SK-N-SH (cell line): ENCODE measurements at regions not wholly inside any gene's neighbourhood (a gene's known extent, or its start where the extent isn't known, plus 50 kb on each side); places are given as distances from the start of the nearest gene placed in this dataset.

Experiments
- CTCF ChIA-PET: fragments of 300-600, 350-600 bp; formaldehyde crosslinking; extraction: SDS; loops from one replicate; lab custom pipeline; 2021; lab: Yijun Ruan, JAX
- POLR2A ChIA-PET: fragments of 350-600 bp; sonication (Branson Sonifier 250); formaldehyde crosslinking; extraction: SDS; loops from one replicate; lab custom pipeline; 2020; ENCODE audit warnings: antibody characterized with exemption, inconsistent platforms; lab: Yijun Ruan, JAX
- DNase-seq: peaks from one replicate; pipeline ENCODE4 v3.0.0; 2012
- H2AFZ ChIP-seq: fragments of 200-600 bp; sonication (generic); 2 replicates; pipeline ENCODE4 v1.8.1; 2016; ENCODE audit warnings: antibody characterized with exemption, mild to moderate bottlenecking, low read depth
- H3F3A ChIP-seq: fragments of 200-600 bp; sonication (generic); replicated peaks from 2 replicates; pipeline ENCODE3; 2016; ENCODE audit warnings: antibody characterized with exemption, mild to moderate bottlenecking; ENCODE audit not compliant: insufficient read depth
- H3K27ac ChIP-seq, 2 experiments: fragments of 200-500 bp in 1 of 2; fragments of 200-600 bp in 1 of 2; sonication (Bioruptor generic) in 1 of 2; sonication (generic), shearing (Covaris generic) in 1 of 2; 2 replicates each; pipeline versions ENCODE4 v1.5.1 to v1.6.1; 2014 to 2016; ENCODE audit warnings: low read depth in 2 of 2, inconsistent platforms in 1 of 2, low read length in 1 of 2, mild to moderate bottlenecking in 1 of 2, mixed read lengths in 1 of 2
- H3K27me3 ChIP-seq: fragments of 200-600 bp; sonication (generic), shearing (Covaris generic); 2 replicates; pipeline ENCODE4 v1.6.1; 2016; ENCODE audit warnings: mixed run types; ENCODE audit not compliant: insufficient read depth
- H3K36me3 ChIP-seq, 2 experiments: fragments of 200-500 bp in 1 of 2; fragments of 200-600 bp in 1 of 2; sonication (Bioruptor generic) in 1 of 2; sonication (generic) in 1 of 2; replicated peaks in 1 of 2; 2 replicates each; pipeline versions ENCODE3 to v1.5.1; 2014 to 2016; ENCODE audit warnings: low read length in 1 of 2, mild to moderate bottlenecking in 1 of 2; ENCODE audit not compliant: insufficient read depth in 2 of 2, control insufficient read depth in 1 of 2
- H3K4me1 ChIP-seq, 2 experiments: fragments of 200-500 bp in 1 of 2; fragments of 200-600 bp in 1 of 2; sonication (Bioruptor generic) in 1 of 2; sonication (generic), shearing (Covaris generic) in 1 of 2; 2 replicates each; pipeline versions ENCODE4 v1.5.1 to v1.6.1; 2014 to 2016; ENCODE audit warnings: low read depth in 1 of 2, low read length in 1 of 2, mixed run types in 1 of 2; ENCODE audit not compliant: insufficient read depth in 2 of 2, control insufficient read depth in 1 of 2
- H3K4me2 ChIP-seq: fragments of 200-600 bp; sonication (generic), shearing (Covaris generic); 2 replicates; pipeline ENCODE4 v1.6.1; 2017; ENCODE audit warnings: mixed run types
- H3K4me3 ChIP-seq, 2 experiments: fragments of 200-500 bp in 1 of 2; fragments of 200-600 bp in 1 of 2; sonication (Bioruptor generic) in 1 of 2; sonication (generic), shearing (Covaris generic) in 1 of 2; 2 replicates each; pipeline versions ENCODE4 v1.5.1 to v1.8.1; 2014 to 2016; ENCODE audit warnings: low read depth in 2 of 2, inconsistent platforms in 1 of 2, low read length in 1 of 2, mild to moderate bottlenecking in 1 of 2, mixed read lengths in 1 of 2, moderate library complexity in 1 of 2
- H3K79me2 ChIP-seq: fragments of 200-600 bp; sonication (generic); 2 replicates; pipeline ENCODE4 v1.8.1; 2017; ENCODE audit warnings: mild to moderate bottlenecking; ENCODE audit not compliant: insufficient read depth
- H3K9ac ChIP-seq: fragments of 200-600 bp; sonication (generic); 2 replicates; pipeline ENCODE4 v1.6.1; 2017; ENCODE audit warnings: mixed run types
- H3K9me2 ChIP-seq: fragments of 200-600 bp; sonication (generic); 2 replicates; pipeline ENCODE4 v1.6.1; 2017; ENCODE audit warnings: mixed run types
- H3K9me3 ChIP-seq: fragments of 200-600 bp; sonication (generic); 2 replicates; pipeline ENCODE4 v1.6.1; 2017; ENCODE audit warnings: mixed run types, mild to moderate bottlenecking, moderate library complexity
- H4K20me1 ChIP-seq: fragments of 200-600 bp; sonication (generic); 2 replicates; pipeline ENCODE4 v1.6.1; 2017; ENCODE audit warnings: mild to moderate bottlenecking, mixed run types; ENCODE audit not compliant: insufficient read depth
- CHD2 ChIP-seq: fragments of 150-350 bp; IDR thresholded peaks from 2 replicates; pipeline ENCODE4 v1.6.1; 2018; ENCODE audit warnings: low read length; ENCODE audit not compliant: partially characterized antibody
- ELF1 ChIP-seq: IDR thresholded peaks from 2 replicates; pipeline ENCODE4 v1.4.0; 2012
- EZH2phosphoT487 ChIP-seq: fragments of 200-600 bp; sonication (generic); IDR thresholded peaks from 2 replicates; pipeline ENCODE4 v1.6.1; 2017; ENCODE audit warnings: low read depth, mixed run types, mild to moderate bottlenecking, antibody characterized with exemption, moderate library complexity, borderline replicate concordance
- FOSL2 ChIP-seq: IDR thresholded peaks from 2 replicates; pipeline ENCODE4 v1.4.0; 2012; ENCODE audit warnings: low read depth, mild to moderate bottlenecking, moderate library complexity, borderline replicate concordance
- FOXJ3 ChIP-seq: sonication (generic); formaldehyde crosslinking; IDR thresholded peaks from 2 replicates; pipeline ENCODE4 v1.5.1; 2020; ENCODE audit warnings: mild to moderate bottlenecking, missing genetic modification reagents
- FOXM1 ChIP-seq: IDR thresholded peaks from 2 replicates; pipeline ENCODE4 v1.4.0; 2012; ENCODE audit warnings: low read depth, mild to moderate bottlenecking
- GABPA ChIP-seq: IDR thresholded peaks from 2 replicates; pipeline ENCODE4 v1.4.0; 2012; ENCODE audit warnings: low read depth, mild to moderate bottlenecking
- GATA2 ChIP-seq: sonication (generic); formaldehyde crosslinking; IDR thresholded peaks from 2 replicates; pipeline ENCODE4 v1.5.0; 2020; ENCODE audit warnings: mild to moderate bottlenecking, missing genetic modification reagents
- MXI1 ChIP-seq: IDR thresholded peaks from 2 replicates; pipeline ENCODE4 v1.6.1; 2012; ENCODE audit warnings: mild to moderate bottlenecking, low read depth, low read length, improper control_type of control experiment
- NFIC ChIP-seq: IDR thresholded peaks from 2 replicates; pipeline ENCODE4 v1.4.0; 2012; ENCODE audit warnings: borderline replicate concordance
- NRF1 ChIP-seq: IDR thresholded peaks from 2 replicates; pipeline ENCODE4 v1.6.1; 2012; ENCODE audit warnings: low read depth, mild to moderate bottlenecking, low read length
- RCOR1 ChIP-seq: fragments of 150-350 bp; IDR thresholded peaks from 2 replicates; pipeline ENCODE4 v1.6.1; 2017; ENCODE audit warnings: antibody characterized with exemption, low read length
- SIN3A ChIP-seq: IDR thresholded peaks from 2 replicates; pipeline ENCODE4 v1.6.1; 2012; ENCODE audit warnings: low read depth, mild to moderate bottlenecking, low read length, moderate library complexity, borderline replicate concordance
- TEAD4 ChIP-seq: IDR thresholded peaks from 2 replicates; pipeline ENCODE4 v1.4.0; 2012; ENCODE audit warnings: mild to moderate bottlenecking, borderline replicate concordance; ENCODE audit not compliant: insufficient read depth
- YY1 ChIP-seq: IDR thresholded peaks from 2 replicates; pipeline ENCODE4 v1.4.0; 2012; ENCODE audit warnings: low read depth, mild to moderate bottlenecking
- WGBS: methylation state at CpG from one replicate; pipeline ENCODE4 v1.1.6; 2017; ENCODE audit warnings: low lambda C conversion rate; 5-methylcytosine and 5-hydroxymethylcytosine counted together
- TF ChIP-seq, protein P1 (sequence below): IDR thresholded peaks from 2 replicates; pipeline ENCODE4 v1.4.0; 2012; ENCODE audit warnings: low read depth, borderline replicate concordance
- TF ChIP-seq, protein P2 (sequence below): fragments of 200-600 bp; sonication (generic); IDR thresholded peaks from 2 replicates; pipeline ENCODE4 v1.6.1; 2017; ENCODE audit warnings: antibody characterized with exemption, mild to moderate bottlenecking, moderate library complexity
- TF ChIP-seq, protein P3 (sequence below): IDR thresholded peaks from 2 replicates; pipeline ENCODE4 v1.4.0; 2012; ENCODE audit warnings: low read depth

DNA sequence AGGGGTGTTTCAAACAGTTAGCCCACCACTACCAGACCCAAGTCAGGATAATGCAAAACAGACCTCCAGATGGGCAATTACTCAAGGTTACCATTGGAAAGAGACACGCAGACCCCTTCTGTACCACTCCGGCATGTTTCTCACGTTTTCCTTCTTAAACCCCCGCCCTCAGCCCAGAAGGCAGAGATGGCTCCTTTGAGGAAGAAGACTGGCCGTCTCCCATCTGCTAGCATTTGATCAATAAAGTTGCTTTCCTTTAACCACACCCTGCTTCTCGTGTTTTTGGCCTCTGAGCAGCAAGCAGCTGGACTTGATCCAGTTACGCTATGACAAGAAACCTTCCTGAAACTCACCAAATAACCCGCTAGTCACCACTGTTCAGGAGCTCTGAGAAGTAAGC lies 1012.4 kb upstream of the GYPC start:
- CTCF ChIA-PET = interaction anchor here (1.3 kb wide), 1 partner anchor 9 kb away, joined by 3 read pairs; no protein-coding TSS in a partner anchor
- H3K27me3 ChIP-seq = no peaks in the 10 kb centered on the region
- no peaks in the 10 kb centered on the region; a peak in 1 of 4 replicates for H3K4me1 ChIP-seq
- H3K36me3 ChIP-seq = no peaks in the 10 kb centered on the region
- H3K4me3 ChIP-seq = no peak overlapping the region
- no peaks in the 10 kb centered on the region for H3K9me2 ChIP-seq
- H2AFZ ChIP-seq = no peak overlapping the region
- H3F3A ChIP-seq = no peaks in the 10 kb centered on the region
- no peak for DNase-seq
- H3K9ac ChIP-seq = no peak overlapping the region
- H3K9me3 ChIP-seq = no peaks in the 10 kb centered on the region
- H4K20me1 ChIP-seq = no peaks in the 10 kb centered on the region
- no peak overlapping the region for H3K4me2 ChIP-seq
- H3K79me2 ChIP-seq = no peaks in the 10 kb centered on the region
- TF ChIP-seq RCOR1 (no peak), TEAD4 (no peak), GABPA (no peak), FOXM1 (no peak), FOXJ3 (CRISPR knock-in tag) (no peak), EZH2phosphoT487 (no peak), FOSL2 (no peak), YY1 (no peak), NRF1 (no peak), NFIC (no peak), ELF1 (no peak), MXI1 (no peak), GATA2 (CRISPR knock-in tag) (no peak), SIN3A (no peak), CHD2 (no peak)
- TF ChIP-seq, protein P1, sequence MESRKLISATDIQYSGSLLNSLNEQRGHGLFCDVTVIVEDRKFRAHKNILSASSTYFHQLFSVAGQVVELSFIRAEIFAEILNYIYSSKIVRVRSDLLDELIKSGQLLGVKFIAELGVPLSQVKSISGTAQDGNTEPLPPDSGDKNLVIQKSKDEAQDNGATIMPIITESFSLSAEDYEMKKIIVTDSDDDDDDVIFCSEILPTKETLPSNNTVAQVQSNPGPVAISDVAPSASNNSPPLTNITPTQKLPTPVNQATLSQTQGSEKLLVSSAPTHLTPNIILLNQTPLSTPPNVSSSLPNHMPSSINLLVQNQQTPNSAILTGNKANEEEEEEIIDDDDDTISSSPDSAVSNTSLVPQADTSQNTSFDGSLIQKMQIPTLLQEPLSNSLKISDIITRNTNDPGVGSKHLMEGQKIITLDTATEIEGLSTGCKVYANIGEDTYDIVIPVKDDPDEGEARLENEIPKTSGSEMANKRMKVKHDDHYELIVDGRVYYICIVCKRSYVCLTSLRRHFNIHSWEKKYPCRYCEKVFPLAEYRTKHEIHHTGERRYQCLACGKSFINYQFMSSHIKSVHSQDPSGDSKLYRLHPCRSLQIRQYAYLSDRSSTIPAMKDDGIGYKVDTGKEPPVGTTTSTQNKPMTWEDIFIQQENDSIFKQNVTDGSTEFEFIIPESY = no peak
- TF ChIP-seq, protein P2, sequence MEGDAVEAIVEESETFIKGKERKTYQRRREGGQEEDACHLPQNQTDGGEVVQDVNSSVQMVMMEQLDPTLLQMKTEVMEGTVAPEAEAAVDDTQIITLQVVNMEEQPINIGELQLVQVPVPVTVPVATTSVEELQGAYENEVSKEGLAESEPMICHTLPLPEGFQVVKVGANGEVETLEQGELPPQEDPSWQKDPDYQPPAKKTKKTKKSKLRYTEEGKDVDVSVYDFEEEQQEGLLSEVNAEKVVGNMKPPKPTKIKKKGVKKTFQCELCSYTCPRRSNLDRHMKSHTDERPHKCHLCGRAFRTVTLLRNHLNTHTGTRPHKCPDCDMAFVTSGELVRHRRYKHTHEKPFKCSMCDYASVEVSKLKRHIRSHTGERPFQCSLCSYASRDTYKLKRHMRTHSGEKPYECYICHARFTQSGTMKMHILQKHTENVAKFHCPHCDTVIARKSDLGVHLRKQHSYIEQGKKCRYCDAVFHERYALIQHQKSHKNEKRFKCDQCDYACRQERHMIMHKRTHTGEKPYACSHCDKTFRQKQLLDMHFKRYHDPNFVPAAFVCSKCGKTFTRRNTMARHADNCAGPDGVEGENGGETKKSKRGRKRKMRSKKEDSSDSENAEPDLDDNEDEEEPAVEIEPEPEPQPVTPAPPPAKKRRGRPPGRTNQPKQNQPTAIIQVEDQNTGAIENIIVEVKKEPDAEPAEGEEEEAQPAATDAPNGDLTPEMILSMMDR = no peak
- TF ChIP-seq, protein P3, sequence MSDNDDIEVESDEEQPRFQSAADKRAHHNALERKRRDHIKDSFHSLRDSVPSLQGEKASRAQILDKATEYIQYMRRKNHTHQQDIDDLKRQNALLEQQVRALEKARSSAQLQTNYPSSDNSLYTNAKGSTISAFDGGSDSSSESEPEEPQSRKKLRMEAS = no peak
- WGBS = 8% methylated on average over 8 of the region's 8 CpGs
- no peak overlapping the region for H3K27ac ChIP-seq
- POLR2A ChIA-PET = no interaction called here
